H1 (cell line): ENCODE measurements at regions not wholly inside any gene's neighbourhood (a gene's known extent, or its start where the extent isn't known, plus 50 kb on each side); places are given as distances from the start of the nearest gene placed in this dataset.

ENCODE experiments used
- BCL11A ChIP-seq, 2 experiments: IDR thresholded peaks; one replicate each; pipeline ENCODE4 v1.6.1; 2011; ENCODE audit warnings: low read depth in 2 of 2, low read length in 2 of 2, mild to moderate bottlenecking in 2 of 2
- EZH2 ChIP-seq: fragments of 200-600 bp; sonication (generic); IDR thresholded peaks from 2 replicates; pipeline ENCODE4 v1.7.1; 2012; ENCODE audit warnings: low read depth, mild to moderate bottlenecking, moderate library complexity, low read length, inconsistent platforms; ENCODE audit not compliant: severe bottlenecking
- FOSL1 ChIP-seq: IDR thresholded peaks from 2 replicates; pipeline ENCODE4 v1.6.1; 2011; ENCODE audit warnings: mild to moderate bottlenecking, low read depth, low read length, moderate library complexity; ENCODE audit not compliant: insufficient read depth
- RBBP5 ChIP-seq: IDR thresholded peaks from 2 replicates; pipeline ENCODE4 v1.7.1; 2012; ENCODE audit warnings: low read depth, mild to moderate bottlenecking, inconsistent platforms, low read length, moderate library complexity, borderline replicate concordance

DNA sequence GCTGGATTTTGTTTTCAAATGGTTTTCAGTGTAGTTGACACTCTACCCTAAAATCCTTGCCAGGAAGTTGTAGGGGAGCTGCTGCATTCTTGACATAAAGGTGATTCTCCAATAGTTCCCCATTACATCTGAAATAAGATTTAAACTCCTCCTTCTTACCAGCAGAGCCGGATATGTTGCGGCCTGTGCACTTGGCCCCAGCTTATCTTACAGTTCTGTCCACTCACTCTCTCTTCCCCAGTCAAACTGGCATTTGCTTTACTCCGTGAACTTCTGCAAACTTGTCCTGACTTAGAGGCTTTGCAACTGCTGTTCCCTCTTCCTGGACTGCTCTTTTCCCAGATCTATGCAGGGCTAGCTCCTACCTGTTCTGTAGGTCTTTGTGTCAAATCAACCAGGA is 929.5 kb downstream of the VRK1 start (continued):
- TF ChIP-seq EZH2 (no peak), FOSL1 (no peak), RBBP5 (no peak), BCL11A (IDR thresholded peaks at IDR 0.05; ENCODE audit: low read depth in 2 of 2, low read length in 2 of 2) (no peak)
